GM18505 (cell line): ENCODE measurements at regions not wholly inside any gene's neighbourhood (a gene's known extent, or its start where the extent isn't known, plus 50 kb on each side); places are given as distances from the start of the nearest gene placed in this dataset.
"Not testable (repeated sequence)": the region's sequence is repeated elsewhere in the genome, so short reads cannot be mapped to it uniquely, and the experiment has no call there.

Experiments
- ATAC-seq: cut with Tn5 transposase; IDR thresholded peaks from one replicate; pipeline ENCODE4 v1.9.1; 2021; ENCODE audit not compliant: unreplicated experiment
- POLR2A ChIP-seq: IDR thresholded peaks from 4 replicates; pipeline ENCODE4 v1.6.1; 2011; ENCODE audit warnings: borderline replicate concordance; ENCODE audit not compliant: insufficient read depth, insufficient read length; ENCODE audit errors: extremely low read depth

- TF ChIP-seq POLR2A = no peak
- no peak for ATAC-seq
Measured at GRCh38 chr2:84175970-84176369, 283.1 kb downstream of the SUCLG1 start.

DNA sequence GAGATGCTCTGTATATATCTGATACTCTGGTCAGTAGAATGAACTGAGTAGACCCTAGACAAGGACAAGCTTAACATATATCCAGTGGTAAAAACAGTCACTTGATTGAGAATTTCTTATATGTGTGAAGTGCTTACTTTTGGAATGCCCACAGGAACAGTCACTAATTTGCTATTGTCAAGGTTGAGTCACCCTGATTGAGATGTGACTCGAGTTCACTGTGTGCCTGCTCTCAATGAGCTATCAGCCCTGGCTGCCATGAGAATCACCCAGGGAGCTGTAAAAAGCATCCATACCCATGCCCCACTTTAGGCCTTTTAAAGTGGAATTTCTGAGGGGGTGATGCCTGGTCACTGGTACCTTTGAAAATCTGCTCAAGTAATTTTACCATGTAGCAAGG, 283.7 kb downstream of the SUCLG1 start:
- ATAC-seq = no peak
- TF ChIP-seq POLR2A = no peak

- no peak for ATAC-seq
- no peak for TF ChIP-seq POLR2A
Measured at GRCh38 chr2:84173041-84173440, 286.0 kb downstream of the SUCLG1 start.

DNA sequence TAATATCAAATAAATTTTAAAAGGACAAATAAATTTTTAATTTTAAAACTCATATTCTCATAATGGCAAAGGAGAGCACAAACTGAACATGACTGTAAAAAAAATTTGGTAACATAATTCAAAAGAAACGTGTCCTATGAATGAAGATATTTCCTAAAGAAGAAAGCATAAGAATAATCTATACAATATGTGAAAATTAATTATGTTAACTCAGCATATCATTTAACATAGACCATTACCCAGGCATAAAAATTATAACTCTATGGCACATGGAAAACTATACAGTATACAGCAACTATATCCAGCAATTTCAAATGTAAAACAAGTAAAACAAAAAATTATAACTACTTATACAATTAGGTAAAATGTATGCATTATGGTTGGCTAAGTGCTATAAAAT, 288.1 kb downstream of the SUCLG1 start:
- ATAC-seq = no peak
- no peak for TF ChIP-seq POLR2A

GRCh38 chr2:84169871-84170270, 289.2 kb downstream of the SUCLG1 start:
- no peak for ATAC-seq

DNA sequence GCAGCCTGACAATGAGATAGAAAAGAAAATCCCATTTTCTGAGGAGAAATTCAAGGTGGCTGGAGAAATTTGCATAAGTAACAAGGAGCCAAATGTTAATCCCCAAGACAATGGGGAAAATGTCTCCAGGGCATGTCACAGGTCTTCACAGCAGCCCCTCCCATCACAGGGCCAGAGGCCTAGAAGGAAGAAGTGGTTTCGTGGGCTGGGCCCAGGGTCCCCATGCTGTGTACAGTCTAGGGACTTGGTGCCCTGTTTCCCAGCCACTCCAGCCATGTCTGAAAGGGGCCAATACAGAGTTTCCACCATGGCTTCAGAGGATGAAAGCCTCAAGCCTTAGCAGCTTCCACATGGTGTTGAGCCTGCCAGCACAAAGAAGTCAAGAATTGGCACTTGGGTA, 290.5 kb downstream of the SUCLG1 start:
- not testable (repeated sequence) for ATAC-seq

More at GRCh38 chr2:84169871-84170270, 289.2 kb downstream of the SUCLG1 start:
- TF ChIP-seq POLR2A = no peak

- no peak for ATAC-seq
- no peak for TF ChIP-seq POLR2A
Measured at GRCh38 chr2:84165256-84165655, 293.8 kb downstream of the SUCLG1 start.

DNA sequence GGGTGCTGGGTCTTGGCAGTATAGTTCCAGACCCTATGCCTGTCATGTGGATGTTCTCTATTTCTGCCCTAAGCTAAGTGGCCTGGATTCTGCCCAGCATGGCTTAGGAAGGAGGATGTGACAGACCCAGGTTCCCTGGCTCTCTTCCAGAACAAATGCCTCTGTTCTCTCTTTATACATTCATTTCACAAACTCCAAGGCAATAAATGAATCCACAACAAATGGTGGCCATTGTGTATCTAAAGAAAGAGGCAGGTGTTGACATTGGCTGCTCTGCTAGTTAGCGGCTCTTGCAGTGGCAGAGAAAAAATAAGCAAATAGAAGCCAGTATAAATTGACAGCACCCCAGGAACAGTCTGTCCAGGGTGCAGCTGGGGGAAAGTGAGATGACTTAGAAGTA, 298.6 kb downstream of the SUCLG1 start:
- no peak for ATAC-seq
- TF ChIP-seq POLR2A = no peak

GRCh38 chr2:84158605-84159004, 300.5 kb downstream of the SUCLG1 start:
- no peak for TF ChIP-seq POLR2A
- ATAC-seq = no peak

GRCh38 chr2:84152462-84152861, 306.6 kb downstream of the SUCLG1 start:
- no peak for ATAC-seq
- TF ChIP-seq POLR2A = no peak

GRCh38 chr2:84144345-84144744, 314.7 kb downstream of the SUCLG1 start:
- ATAC-seq = no peak
- TF ChIP-seq POLR2A = no peak

DNA sequence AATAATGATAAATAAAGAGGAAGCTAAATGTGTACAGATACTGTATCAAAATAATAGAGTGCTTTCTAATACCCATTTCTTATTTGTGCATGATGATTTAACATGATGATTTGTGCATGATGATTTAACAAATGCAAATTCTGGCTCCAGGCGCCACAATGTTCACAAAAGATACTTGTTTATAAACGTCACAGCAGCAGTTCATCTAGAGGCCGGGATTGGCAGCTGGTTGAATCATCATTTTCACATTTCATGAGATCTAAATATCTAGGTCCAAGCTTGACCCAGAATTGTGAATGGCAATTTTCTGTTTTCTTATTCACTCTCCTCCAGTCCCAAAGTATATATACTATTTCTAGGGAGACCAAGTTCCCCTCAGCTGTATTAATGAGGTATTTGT, 322.0 kb downstream of the SUCLG1 start:
- no peak for ATAC-seq
- TF ChIP-seq POLR2A = no peak

- no peak for ATAC-seq
- no peak for TF ChIP-seq POLR2A
Measured at GRCh38 chr2:84132370-84132769, 326.7 kb downstream of the SUCLG1 start.

DNA sequence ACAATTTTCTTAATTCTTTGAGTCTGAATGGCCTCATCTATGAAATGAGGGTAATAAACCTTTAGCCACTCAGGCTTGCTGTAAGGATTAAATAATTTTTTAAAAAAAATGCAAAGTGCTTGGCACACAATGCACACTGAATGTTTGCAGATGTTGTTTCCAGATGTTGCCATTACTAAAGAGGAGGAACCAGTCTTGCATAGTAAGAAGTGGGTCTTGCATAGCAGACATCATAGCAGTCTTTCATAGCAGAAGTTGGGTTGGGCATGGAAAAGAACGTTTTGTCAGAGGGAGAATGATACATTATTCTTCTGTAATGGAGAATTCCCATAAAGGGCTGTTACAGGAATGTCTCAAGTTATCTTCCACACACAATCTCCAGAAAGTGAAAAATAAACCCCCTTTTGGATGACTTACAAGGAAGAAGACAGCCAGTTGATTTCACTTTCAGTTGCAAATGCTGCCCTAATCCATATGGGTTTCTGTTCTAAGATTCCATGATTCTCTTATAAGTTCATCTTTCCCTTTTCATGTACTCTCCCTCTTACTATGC, 327.7 kb downstream of the SUCLG1 start:
- no peak for TF ChIP-seq POLR2A
- ATAC-seq = no peak

GRCh38 chr2:84129018-84129417, 330.1 kb downstream of the SUCLG1 start:
- no peak for ATAC-seq
- TF ChIP-seq POLR2A = no peak

DNA sequence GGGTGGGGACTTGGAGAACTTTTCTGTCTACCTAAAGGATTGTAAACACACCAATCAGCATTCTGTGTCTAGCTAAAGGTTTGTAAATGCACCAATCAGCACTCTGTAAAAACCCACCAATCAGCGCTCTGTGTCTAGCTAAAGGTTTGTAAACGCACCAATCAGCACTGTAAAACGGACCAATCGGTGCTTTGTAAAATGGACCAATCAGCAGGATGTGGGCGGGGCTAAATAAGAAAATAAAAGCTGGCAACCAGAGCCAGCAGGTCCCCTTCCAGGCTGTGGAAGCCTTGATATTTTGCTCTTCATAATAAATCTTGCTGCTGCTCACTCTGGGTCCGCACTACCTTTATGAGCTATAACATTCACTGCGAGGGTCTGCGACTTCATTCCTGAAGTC, 331.3 kb downstream of the SUCLG1 start:
- not testable (repeated sequence) for ATAC-seq
